GM12864 (cell line): ENCODE measurements at regions not wholly inside any gene's neighbourhood (a gene's known extent, or its start where the extent isn't known, plus 50 kb on each side); places are given as distances from the start of the nearest gene placed in this dataset.

ENCODE experiments used
- DNase-seq: peaks from one replicate; pipeline ENCODE4 v3.0.0-alpha.2; 2011; ENCODE audit warnings: low read depth
- H3K4me3 ChIP-seq: 2 replicates; pipeline ENCODE4 v1.5.1; 2011; ENCODE audit warnings: mild to moderate bottlenecking, low read depth, low read length, control low read depth
- TF ChIP-seq, protein P1 (sequence below): IDR thresholded peaks from 2 replicates; pipeline ENCODE4 v1.5.1; 2011; ENCODE audit warnings: low read depth, mild to moderate bottlenecking, moderate library complexity, low read length, control low read depth, inconsistent platforms; ENCODE audit errors: missing control alignments

DNA sequence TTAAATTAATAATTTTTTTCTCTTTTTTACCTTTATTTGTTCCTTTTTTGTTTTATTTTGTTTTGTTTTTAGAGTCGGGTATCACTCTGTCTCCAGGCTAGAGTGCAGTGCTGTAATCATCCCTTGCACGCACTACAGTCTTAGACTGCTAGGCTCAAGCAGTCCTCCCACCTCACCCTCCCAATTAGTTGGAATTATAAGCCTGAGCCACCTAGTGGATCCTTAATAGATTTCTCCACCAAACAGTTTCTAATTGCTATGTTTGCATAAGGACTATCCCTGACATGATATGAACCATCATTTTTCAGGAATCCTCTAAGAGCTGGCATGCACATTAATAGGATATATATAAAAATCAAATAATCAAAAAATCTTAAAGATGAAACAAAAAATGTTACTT lies 993.2 kb downstream of the OTOL1 start:
- TF ChIP-seq, protein P1, sequence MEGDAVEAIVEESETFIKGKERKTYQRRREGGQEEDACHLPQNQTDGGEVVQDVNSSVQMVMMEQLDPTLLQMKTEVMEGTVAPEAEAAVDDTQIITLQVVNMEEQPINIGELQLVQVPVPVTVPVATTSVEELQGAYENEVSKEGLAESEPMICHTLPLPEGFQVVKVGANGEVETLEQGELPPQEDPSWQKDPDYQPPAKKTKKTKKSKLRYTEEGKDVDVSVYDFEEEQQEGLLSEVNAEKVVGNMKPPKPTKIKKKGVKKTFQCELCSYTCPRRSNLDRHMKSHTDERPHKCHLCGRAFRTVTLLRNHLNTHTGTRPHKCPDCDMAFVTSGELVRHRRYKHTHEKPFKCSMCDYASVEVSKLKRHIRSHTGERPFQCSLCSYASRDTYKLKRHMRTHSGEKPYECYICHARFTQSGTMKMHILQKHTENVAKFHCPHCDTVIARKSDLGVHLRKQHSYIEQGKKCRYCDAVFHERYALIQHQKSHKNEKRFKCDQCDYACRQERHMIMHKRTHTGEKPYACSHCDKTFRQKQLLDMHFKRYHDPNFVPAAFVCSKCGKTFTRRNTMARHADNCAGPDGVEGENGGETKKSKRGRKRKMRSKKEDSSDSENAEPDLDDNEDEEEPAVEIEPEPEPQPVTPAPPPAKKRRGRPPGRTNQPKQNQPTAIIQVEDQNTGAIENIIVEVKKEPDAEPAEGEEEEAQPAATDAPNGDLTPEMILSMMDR: no peak
- no peak overlapping the region for H3K4me3 ChIP-seq
- no peak for DNase-seq

DNA sequence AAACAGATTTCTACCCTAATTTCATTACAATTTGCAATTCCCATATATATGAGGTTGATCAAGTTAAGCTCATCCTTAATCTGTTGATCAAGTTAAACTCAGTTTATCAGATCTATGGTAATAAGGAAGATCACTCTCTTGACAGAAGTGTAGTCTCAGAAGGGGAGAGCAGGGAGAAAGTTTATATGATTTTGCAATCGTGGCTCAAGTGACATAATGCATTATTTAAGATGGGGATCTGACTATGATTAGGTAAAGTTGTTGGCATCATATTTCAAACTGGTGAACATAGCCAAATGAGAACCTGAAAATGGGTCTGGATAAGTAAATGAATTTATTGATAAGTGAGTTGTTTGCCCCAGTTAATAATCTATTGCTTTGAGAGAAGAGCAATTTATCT lies 995.3 kb downstream of the OTOL1 start:
- TF ChIP-seq, protein P1: no peak
- DNase-seq: no peak
- no peak overlapping the region for H3K4me3 ChIP-seq

DNA sequence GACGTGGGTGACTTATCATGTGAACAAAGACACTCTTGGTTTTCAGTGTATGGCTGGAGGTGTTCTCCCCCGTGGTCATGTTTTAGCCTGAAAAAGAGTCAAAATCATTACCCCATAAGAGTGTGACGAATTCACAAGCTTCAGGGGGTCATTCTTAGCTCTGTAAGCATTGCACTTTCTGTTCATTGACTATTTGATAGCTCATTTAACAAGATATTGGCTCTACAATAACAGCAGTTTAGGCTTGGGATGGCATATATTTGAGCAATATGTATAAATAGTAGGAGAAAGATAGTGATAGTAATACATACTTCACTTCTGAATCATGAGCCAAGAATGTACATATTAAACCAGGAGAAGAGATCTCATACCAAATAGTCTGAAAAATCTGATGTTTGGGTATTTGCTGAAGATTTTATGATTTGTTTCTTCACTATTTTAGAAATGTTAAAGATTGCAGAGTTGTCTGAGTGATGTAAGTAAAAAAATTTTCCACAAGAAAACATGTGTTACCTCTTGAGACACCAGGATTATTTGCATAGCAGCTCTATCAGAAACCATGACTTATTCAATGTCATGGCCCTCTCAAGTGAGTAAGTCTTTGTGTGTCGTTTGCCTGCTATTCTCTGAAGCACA lies 996.0 kb downstream of the OTOL1 start:
- no peak overlapping the region for H3K4me3 ChIP-seq
- no peak for DNase-seq
- TF ChIP-seq, protein P1: no peak

DNA sequence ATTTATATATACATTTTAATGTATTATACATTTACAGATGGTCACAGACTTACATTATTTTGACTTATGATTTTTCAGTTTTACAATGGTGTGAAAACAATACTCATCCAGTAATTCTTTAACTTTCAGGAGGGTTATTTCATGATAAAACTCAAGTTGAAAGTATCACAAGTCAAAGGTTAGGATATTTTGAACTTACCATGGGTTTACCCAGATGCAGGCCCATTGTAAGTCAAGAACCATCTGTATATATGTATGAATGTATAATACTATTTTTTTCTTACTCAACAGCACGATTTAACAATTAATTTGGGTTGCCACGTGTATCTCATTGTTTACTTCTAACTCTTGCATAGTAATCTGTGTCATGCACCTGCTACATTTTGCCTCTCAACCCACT lies 1002.0 kb downstream of the OTOL1 start:
- H3K4me3 ChIP-seq: no peak overlapping the region
- DNase-seq: no peak
- TF ChIP-seq, protein P1: no peak

DNA sequence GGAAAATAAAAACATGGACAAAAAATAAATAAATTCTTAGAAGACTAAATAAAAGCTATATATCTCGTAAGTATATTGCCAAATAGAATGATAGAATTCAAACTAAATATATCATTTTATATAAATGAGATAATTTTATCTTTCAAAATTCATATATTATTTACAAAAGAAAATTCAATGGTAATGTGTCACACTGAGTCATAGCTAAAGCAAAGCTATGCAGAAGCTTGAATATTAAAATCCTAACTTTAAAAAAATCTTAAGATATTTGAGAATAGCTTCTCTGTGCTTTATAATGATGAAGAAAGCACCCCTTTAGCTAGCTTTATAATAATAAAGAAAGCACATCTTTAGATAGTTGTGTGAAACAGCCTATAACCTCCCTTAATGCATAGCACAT lies 1010.8 kb downstream of the OTOL1 start:
- TF ChIP-seq, protein P1: no peak

DNA sequence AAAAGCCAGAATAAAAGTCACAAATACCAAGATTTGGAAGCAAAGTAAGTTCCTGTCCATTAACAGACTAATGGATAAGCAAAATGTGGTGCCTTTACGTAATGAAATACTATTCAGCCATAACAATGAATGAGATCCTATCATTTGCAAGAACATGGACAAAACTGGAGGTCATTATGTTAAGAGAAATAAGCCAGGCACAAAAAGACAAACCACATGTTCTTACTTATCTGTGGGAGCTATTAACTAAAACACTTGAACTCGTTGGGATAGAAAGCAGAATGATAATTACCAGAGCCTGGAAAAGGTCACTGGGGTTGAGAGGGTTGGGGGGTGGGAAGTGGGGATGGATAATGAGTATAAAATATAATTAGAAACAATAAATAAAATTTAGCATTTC lies 1015.9 kb downstream of the OTOL1 start:
- DNase-seq: no peak
- H3K4me3 ChIP-seq: no peak overlapping the region
- TF ChIP-seq, protein P1: no peak

More for the DNA sequence above, 1010.8 kb downstream of the OTOL1 start:
- no peak overlapping the region for H3K4me3 ChIP-seq
- DNase-seq: no peak

DNA sequence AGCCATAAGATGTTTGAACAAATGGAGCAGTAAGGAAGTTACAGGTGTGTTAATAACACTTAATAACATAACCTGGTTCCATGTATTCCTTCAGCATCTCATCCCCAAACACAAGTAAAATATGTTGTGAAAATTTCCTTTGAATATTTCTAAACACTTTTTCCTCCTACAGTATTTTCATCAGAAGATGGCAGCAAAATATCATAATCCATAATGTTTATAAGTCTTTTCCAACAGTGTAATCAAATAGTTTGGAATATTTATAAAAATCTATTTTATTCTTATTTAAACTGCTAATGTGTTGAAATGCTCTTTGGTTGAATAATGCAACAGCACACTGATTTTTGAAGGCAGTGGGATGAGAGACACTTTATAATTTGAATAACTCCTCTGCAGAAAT lies 1020.5 kb downstream of the OTOL1 start:
- no peak for DNase-seq
- no peak overlapping the region for H3K4me3 ChIP-seq
- TF ChIP-seq, protein P1: no peak
